Brain microvascular endothelial cell (primary cell): ENCODE measurements at regions not wholly inside any gene's neighbourhood (a gene's known extent, or its start where the extent isn't known, plus 50 kb on each side); places are given as distances from the start of the nearest gene placed in this dataset.

Source experiments
- DNase-seq: peaks from one replicate; pipeline ENCODE4 v3.0.0-alpha.2; 2020
- H3K27ac ChIP-seq: fragments of 250-450 bp; sonication (Bioruptor Pico); 2 replicates; pipeline ENCODE4 v1.5.1; 2020; ENCODE audit warnings: mild to moderate bottlenecking, moderate library complexity
- H3K27me3 ChIP-seq: fragments of 250-450 bp; sonication (Bioruptor Pico); replicated peaks from 2 replicates; pipeline ENCODE4 v1.5.1; 2020; ENCODE audit warnings: mild to moderate bottlenecking
- H3K36me3 ChIP-seq: fragments of 250-450 bp; sonication (Bioruptor Pico); replicated peaks from 2 replicates; pipeline ENCODE4 v1.5.1; 2020; ENCODE audit warnings: mild to moderate bottlenecking
- H3K4me3 ChIP-seq: 2 replicates; pipeline ENCODE4 v1.5.1; 2011; ENCODE audit warnings: low read depth, mild to moderate bottlenecking, control low read depth, low read length, moderate library complexity
- CTCF ChIP-seq: IDR thresholded peaks from 2 replicates; pipeline ENCODE4 v1.5.1; 2011; ENCODE audit warnings: low read depth, mild to moderate bottlenecking, moderate library complexity, low read length, control low read depth, inconsistent platforms; ENCODE audit errors: missing control alignments
- in situ Hi-C: cut with HindIII; loops from 2 replicates; pipeline ENCODE4 v1.10.0; 2017; ENCODE audit warnings: low sequenced_read_pairs, low pct_ligation_motif_present

- Histone ChIP-seq H3K36me3 (no peaks in the 10 kb centered on the region), H3K27ac (no peak overlapping the region), H3K27me3 (no peaks in the 10 kb centered on the region), H3K4me3 (no peak overlapping the region)
- in situ Hi-C loops = no loop called here
- no peak for DNase-seq
- TF ChIP-seq CTCF = no peak
These were observed 839.3 kb upstream of the SALL3 start for GRCh38 chr18:78140294-78140693.

DNA sequence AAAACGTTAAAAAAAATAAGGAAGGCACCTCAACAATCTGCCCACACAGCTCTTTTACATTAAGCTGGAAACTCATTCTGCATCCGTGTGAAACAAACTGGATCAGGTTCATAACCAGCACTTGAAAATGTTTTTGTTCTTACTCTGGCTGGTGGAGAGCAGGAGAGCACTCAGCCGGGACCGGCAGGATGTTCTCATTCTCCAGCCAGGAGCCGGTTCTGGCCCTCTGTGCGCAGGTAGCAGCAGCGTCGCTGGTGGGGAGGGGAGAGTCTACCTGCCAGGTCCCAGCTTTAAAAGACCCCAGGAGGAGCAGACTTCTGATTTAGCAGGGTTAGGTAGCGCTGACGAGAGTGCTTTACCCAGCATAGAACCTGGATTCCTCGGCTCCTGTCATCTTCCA lies 834.9 kb upstream of the SALL3 start:
- TF ChIP-seq CTCF = no peak
- no peaks in the 10 kb centered on the region for H3K27me3 ChIP-seq
- DNase-seq = no peak
- in situ Hi-C loops = no loop called here
- no peak overlapping the region for H3K4me3 ChIP-seq
- H3K36me3 ChIP-seq = no peaks in the 10 kb centered on the region
- no peak overlapping the region for H3K27ac ChIP-seq

DNA sequence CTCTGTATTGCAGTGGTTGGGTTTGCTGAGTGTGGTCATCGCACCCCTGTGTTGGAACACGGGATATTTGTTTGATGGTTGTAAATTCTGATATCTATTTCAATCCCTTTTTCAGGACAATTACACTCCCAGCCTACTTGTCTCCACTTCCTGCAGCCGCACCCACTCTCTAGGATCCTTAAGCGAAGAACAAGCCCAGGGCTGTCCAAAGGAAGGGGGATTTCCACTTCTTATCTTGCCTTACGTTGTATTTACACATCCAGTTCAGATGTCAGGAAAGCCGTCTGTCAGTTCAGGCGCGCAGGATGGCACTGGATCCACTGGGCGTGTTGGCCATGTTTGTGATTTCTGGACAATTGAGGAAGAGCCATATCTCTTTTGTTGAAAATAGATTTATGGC lies 834.5 kb upstream of the SALL3 start:
- Histone ChIP-seq H3K27me3 (no peaks in the 10 kb centered on the region), H3K4me3 (no peak overlapping the region), H3K27ac (no peak overlapping the region), H3K36me3 (no peaks in the 10 kb centered on the region)
- in situ Hi-C loops = no loop called here
- no peak for DNase-seq
- TF ChIP-seq CTCF = no peak

DNA sequence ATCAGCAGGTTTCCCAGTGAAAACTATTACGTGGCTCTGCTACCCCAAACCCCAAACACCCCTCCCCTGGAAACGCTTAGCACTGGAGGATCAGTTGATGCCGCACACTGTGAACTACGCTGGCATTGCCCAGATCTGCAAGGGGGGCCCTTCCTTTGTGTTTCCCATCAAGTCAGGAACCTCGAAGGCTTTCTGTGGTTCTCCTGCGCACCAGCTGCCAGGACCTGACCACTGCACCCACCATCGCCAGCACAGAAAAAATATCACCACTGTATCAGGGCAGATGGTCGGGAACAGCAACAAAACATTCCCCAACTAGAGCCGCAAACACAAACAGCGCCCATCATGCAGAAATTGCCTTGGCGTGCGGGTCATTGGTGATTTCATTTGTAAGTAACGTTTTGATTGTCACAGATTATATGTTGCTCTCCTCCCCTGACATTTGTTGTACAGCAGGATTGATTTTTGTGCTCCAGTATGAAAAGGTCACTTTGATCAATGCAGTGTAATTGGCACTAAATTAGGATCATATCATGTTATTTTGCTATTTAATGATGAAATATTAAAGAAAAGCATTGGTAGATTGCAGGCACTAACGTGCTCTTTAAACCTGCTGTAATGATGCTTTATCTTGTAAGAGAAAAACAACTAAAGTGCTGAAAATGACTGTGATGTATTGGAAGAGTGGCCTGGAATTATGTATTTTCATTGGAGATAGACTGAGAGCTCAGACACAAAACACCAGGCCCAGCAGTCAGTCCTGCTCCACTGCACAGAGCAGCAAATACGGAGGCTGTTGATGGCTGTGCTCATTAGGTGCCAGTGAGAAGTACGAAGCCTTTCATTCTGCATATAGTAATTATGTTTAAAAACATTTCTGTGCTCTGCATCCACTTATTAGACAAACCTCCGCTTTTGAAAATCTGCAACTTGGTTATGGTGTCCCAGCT lies 833.2 kb upstream of the SALL3 start:
- no peak overlapping the region for H3K27ac ChIP-seq

GRCh38 chr18:78150590-78150989 lies 829.0 kb upstream of the SALL3 start:
- H3K27me3 ChIP-seq = no peaks in the 10 kb centered on the region
- no peaks in the 10 kb centered on the region for H3K36me3 ChIP-seq
- DNase-seq = no peak
- TF ChIP-seq CTCF = no peak
- H3K4me3 ChIP-seq = no peak overlapping the region
- in situ Hi-C loops = no loop called here
- H3K27ac ChIP-seq = no peak overlapping the region

More for the DNA sequence above, 833.2 kb upstream of the SALL3 start:
- Histone ChIP-seq H3K27me3 (no peaks in the 10 kb centered on the region), H3K36me3 (no peaks in the 10 kb centered on the region), H3K4me3 (no peak overlapping the region)
- no peak for DNase-seq
- in situ Hi-C loops = no loop called here
- TF ChIP-seq CTCF = no peak

DNA sequence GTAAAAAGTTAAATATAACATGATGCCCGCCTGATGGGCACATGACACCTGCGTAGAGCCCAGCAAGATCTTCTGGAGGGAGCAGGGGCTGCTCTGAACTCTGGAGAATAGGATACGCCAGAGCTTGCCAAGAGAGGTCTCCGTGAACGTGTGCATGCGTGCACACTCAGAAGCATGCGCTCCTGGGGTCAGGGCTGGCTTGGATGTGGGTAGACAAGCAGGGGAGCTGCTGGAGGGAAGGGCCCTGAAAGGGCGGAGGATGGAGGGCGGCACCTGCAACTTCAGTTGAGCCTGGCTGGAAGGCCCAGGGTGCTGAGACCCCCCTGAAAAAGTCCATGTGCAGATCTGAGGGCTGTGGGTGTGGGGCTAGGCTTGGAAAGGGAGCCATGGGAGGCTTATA lies 828.4 kb upstream of the SALL3 start:
- no peak for DNase-seq
- Histone ChIP-seq H3K36me3 (no peaks in the 10 kb centered on the region), H3K27me3 (no peaks in the 10 kb centered on the region), H3K4me3 (no peak overlapping the region), H3K27ac (no peak overlapping the region)
- in situ Hi-C loops = no loop called here
- TF ChIP-seq CTCF = no peak
